Transverse colon (tissue), 4 donors: ENCODE measurements at regions not wholly inside any gene's neighbourhood (a gene's known extent, or its start where the extent isn't known, plus 50 kb on each side); places are given as distances from the start of the nearest gene placed in this dataset.
A peak's percentile ranks its signal among the peaks of the same experiment; 100 is the strongest.

Experiments
- DNase-seq: peaks from one replicate; pipeline ENCODE4 v3.0.0-alpha.2; 2019
- H3K27ac ChIP-seq, 4 donors: fragments of 200-600 bp; sonication (generic); 2 replicates each; pipeline ENCODE4 v1.5.1; 2016 to 2018; ENCODE audit warnings: inconsistent platforms in 4 of 4
- H3K27me3 ChIP-seq: fragments of 200-600 bp; sonication (generic); 2 replicates; pipeline ENCODE4 v1.5.1; 2017; ENCODE audit warnings: inconsistent platforms
- H3K36me3 ChIP-seq, 4 donors: fragments of 200-600 bp; sonication (generic); 2 replicates each; pipeline ENCODE4 v1.5.1; 2017 to 2019; ENCODE audit warnings: inconsistent platforms in 4 of 4
- H3K4me1 ChIP-seq, 4 donors: fragments of 200-600 bp; sonication (generic); 2 replicates each; pipeline ENCODE4 v1.5.1; 2017 to 2020; ENCODE audit warnings: inconsistent platforms in 4 of 4
- H3K4me3 ChIP-seq, 4 donors: fragments of 200-600 bp; sonication (generic); 1 replicate in 1 of 4; 2 replicates in 3 of 4; pipeline versions ENCODE4 v1.5.1 to v1.6.1; 2017 to 2019; ENCODE audit warnings: inconsistent platforms in 4 of 4
- H3K9me3 ChIP-seq, 2 donors: fragments of 200-600 bp; sonication (generic); 2 replicates each; pipeline ENCODE4 v1.5.1; 2017 to 2019; ENCODE audit warnings: inconsistent platforms in 2 of 2
- CTCF ChIP-seq, 5 experiments: fragments of 200-600 bp in 3 of 5; fragments of 450-650 bp in 2 of 5; sonication (generic) in 3 of 5; IDR thresholded peaks; 1 replicate in 2 of 5; 2 replicates in 3 of 5; pipeline ENCODE4 v1.5.1; 2016 to 2017; ENCODE audit warnings: antibody characterized with exemption in 5 of 5, inconsistent platforms in 3 of 5, mild to moderate bottlenecking in 2 of 5, moderate library complexity in 1 of 5
- EP300 ChIP-seq: sonication (generic); formaldehyde crosslinking; IDR thresholded peaks from one replicate; pipeline ENCODE4 v1.6.1; 2017; ENCODE audit warnings: antibody characterized with exemption, low read depth
- POLR2A ChIP-seq: fragments of 450-650 bp; IDR thresholded peaks from one replicate; pipeline ENCODE4 v1.6.1; 2016; ENCODE audit warnings: antibody characterized with exemption, mild to moderate bottlenecking, moderate library complexity
- POLR2AphosphoS5 ChIP-seq, 3 donors: sonication (generic); formaldehyde crosslinking; IDR thresholded peaks; one replicate each; pipeline ENCODE4 v1.6.1; 2016; ENCODE audit warnings: antibody characterized with exemption in 3 of 3
- WGBS, 2 donors: methylation state at CpG; one replicate each; pipeline ENCODE4 v1.1.5; 2018; ENCODE audit warnings: low coverage in 1 of 2; 5-methylcytosine and 5-hydroxymethylcytosine counted together
- in situ Hi-C, 4 donors: fragments of 200-750 bp; cut with MboI; loops; one replicate each; pipeline versions ENCODE4 v1.15.0 to v1.15.1; 2017; ENCODE audit warnings: low sequenced_read_pairs in 3 of 4, low pct_ligation_motif_present in 1 of 4, low pct_unique_long_range_greater_than_20kb in 1 of 4
- intact Hi-C: fragments of 100-400 bp; cut with DNase I; formaldehyde crosslinking; loops from one replicate; pipeline ENCODE4 v1.15.1; 2023; ENCODE audit warnings: low total_unique reads

- H3K27me3 ChIP-seq: no peaks in the 10 kb centered on the region
- intact Hi-C loops (no loop called here), in situ Hi-C loops (no loop called here)
- no peak for DNase-seq
- no peaks in the 10 kb centered on the region for H3K36me3 ChIP-seq
- no peak overlapping the region for H3K4me3 ChIP-seq
- peaks cover 0 to 9% (median 3%) of the 10 kb centered on the region in 4 donors for H3K4me1 ChIP-seq
- no peak overlapping the region for H3K27ac ChIP-seq
- H3K9me3 ChIP-seq: no peaks in the 10 kb centered on the region
- WGBS, 2 donors: 88 to 100% methylated on average over 2 of the region's 2 CpGs
- TF ChIP-seq EP300 (no peak), POLR2A (no peak), CTCF (IDR thresholded peaks at IDR 0.05) (no peak), POLR2AphosphoS5 (IDR thresholded peaks at IDR 0.05) (no peak)
Observed at GRCh38 chr20:12161734-12162133, 244.0 kb downstream of the BTBD3 start.

- TF ChIP-seq EP300 (no peak), POLR2AphosphoS5 (IDR thresholded peaks at IDR 0.05) (peak in 1 of 3 donors; percentile 50), CTCF (IDR thresholded peaks at IDR 0.05) (peak in 3 of 5 experiments; percentile 5 to 38 (median 31))
- intact Hi-C loops (no loop called here), in situ Hi-C loops (no loop called here)
- Histone ChIP-seq H3K36me3 (no peaks in the 10 kb centered on the region), H3K4me1 (peaks cover 0 to 9% (median 3%) of the 10 kb centered on the region in 4 donors), H3K27me3 (no peaks in the 10 kb centered on the region), H3K9me3 (peaks cover 0 to 9% of the 10 kb centered on the region in 2 donors), H3K27ac (peak overlapping the region; percentile 23 to 50 (median 34)), H3K4me3 (no peak overlapping the region)
- DNase-seq: peak; percentile 41
- 58 to 66% methylated on average over 4 of the region's 4 CpGs for WGBS, 2 donors
Observed at GRCh38 chr20:12166053-12166717, 248.5 kb downstream of the BTBD3 start.

GRCh38 chr20:12170406-12170805 is 252.7 kb downstream of the BTBD3 start:
- DNase-seq: no peak
- Histone ChIP-seq H3K4me1 (peaks cover 0 to 27% (median 3%) of the 10 kb centered on the region in 4 donors), H3K27ac (no peak overlapping the region), H3K4me3 (no peak overlapping the region), H3K27me3 (no peaks in the 10 kb centered on the region), H3K9me3 (peaks cover 0 to 9% of the 10 kb centered on the region in 2 donors), H3K36me3 (no peaks in the 10 kb centered on the region)
- intact Hi-C loops (no loop called here), in situ Hi-C loops (no loop called here)
- TF ChIP-seq POLR2AphosphoS5 (IDR thresholded peaks at IDR 0.05) (no peak), CTCF (IDR thresholded peaks at IDR 0.05) (no peak), POLR2A (no peak), EP300 (no peak)
- WGBS, 2 donors: 82 to 86% methylated on average over 1 of the region's 1 CpG

GRCh38 chr20:12171923-12172524 is 254.3 kb downstream of the BTBD3 start:
- H3K27ac ChIP-seq: no peak overlapping the region
- in situ Hi-C loops: no loop called here
- no peak for DNase-seq

More at GRCh38 chr20:12171923-12172524, 254.3 kb downstream of the BTBD3 start:
- Histone ChIP-seq H3K27me3 (no peaks in the 10 kb centered on the region), H3K9me3 (peaks cover 0 to 9% of the 10 kb centered on the region in 2 donors), H3K4me3 (no peak overlapping the region), H3K4me1 (peaks cover 2 to 31% (median 11%) of the 10 kb centered on the region in 4 donors), H3K36me3 (no peaks in the 10 kb centered on the region)
- 67 to 80% methylated on average over 1 to 2 of the region's 2 CpGs for WGBS, 2 donors
- TF ChIP-seq POLR2AphosphoS5 (IDR thresholded peaks at IDR 0.05) (no peak), CTCF (IDR thresholded peaks at IDR 0.05) (no peak), EP300 (no peak), POLR2A (no peak)
- intact Hi-C loops: no loop called here
